HG02571 (cell line): ENCODE measurements at regions not wholly inside any gene's neighbourhood (a gene's known extent, or its start where the extent isn't known, plus 50 kb on each side); places are given as distances from the start of the nearest gene placed in this dataset.
"Not testable (repeated sequence)": the region's sequence is repeated elsewhere in the genome, so short reads cannot be mapped to it uniquely, and the experiment has no call there.

ENCODE experiments used
- ATAC-seq: cut with Tn5 transposase; IDR thresholded peaks from one replicate; pipeline ENCODE4 v1.9.1; 2021; ENCODE audit warnings: mild to moderate bottlenecking, moderate library complexity; ENCODE audit not compliant: unreplicated experiment

DNA sequence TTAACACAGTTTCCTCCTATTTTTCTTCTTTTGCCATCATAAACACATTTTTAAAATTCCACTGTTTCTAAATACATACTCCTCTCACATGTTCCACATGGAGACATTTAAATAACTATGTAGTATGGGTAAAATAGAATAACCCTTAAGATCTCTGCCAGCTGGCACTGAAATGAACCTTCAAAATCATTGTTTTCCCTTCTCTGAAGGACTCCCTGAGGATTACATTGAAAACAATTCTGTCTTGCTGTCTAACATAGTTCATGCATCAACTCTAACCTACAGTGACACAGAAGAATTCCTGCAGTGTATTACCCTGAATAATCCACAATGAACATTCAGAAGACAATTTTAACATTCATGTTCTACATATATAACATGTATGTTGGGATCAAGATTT lies 1361.8 kb upstream of the CITED2 start:
- no peak for ATAC-seq

DNA sequence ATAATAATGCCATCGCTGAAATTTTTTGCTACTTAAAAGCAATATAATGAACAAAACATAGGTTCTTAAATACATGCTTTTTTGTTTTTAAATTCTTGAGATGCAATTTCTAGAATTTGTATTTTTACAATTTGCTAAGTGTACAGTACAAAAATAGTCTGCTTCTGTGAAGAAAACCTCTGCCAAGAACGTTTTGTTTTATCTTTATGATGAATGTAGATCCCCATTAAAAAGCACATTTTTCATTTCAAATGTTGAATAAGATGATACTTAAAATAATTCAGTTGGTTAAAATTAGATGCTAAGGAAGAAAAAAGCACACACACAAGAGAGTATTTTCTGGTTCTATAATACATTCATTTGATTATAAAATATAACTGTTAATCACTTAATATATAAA lies 1358.5 kb upstream of the CITED2 start:
- ATAC-seq = no peak

GRCh38 chr6:140732155-140732554 lies 1357.7 kb upstream of the CITED2 start:
- no peak for ATAC-seq

- ATAC-seq = no peak
Measured at GRCh38 chr6:140731741-140732140, 1357.3 kb upstream of the CITED2 start.

DNA sequence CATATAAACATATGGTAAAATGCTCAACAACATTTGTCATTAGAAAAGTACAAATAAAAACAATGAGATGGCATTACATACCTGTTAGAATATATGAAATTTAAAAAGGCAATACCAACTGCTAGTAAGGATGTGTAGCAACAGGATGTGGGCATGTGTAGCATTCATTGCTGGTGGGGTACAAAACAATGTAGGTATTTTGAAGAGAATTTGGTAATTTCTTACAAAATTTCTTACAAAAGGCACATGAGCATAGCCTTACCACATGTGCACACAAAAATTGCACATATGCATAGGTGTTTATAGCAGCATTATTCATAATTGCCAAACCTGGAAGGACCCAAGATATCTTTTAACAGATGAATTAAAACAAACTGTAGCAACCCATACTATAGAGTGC lies 1355.1 kb upstream of the CITED2 start:
- no peak for ATAC-seq

GRCh38 chr6:140718021-140718420 lies 1343.6 kb upstream of the CITED2 start:
- ATAC-seq = no peak

GRCh38 chr6:140713495-140713894 lies 1339.0 kb upstream of the CITED2 start:
- ATAC-seq = no peak

DNA sequence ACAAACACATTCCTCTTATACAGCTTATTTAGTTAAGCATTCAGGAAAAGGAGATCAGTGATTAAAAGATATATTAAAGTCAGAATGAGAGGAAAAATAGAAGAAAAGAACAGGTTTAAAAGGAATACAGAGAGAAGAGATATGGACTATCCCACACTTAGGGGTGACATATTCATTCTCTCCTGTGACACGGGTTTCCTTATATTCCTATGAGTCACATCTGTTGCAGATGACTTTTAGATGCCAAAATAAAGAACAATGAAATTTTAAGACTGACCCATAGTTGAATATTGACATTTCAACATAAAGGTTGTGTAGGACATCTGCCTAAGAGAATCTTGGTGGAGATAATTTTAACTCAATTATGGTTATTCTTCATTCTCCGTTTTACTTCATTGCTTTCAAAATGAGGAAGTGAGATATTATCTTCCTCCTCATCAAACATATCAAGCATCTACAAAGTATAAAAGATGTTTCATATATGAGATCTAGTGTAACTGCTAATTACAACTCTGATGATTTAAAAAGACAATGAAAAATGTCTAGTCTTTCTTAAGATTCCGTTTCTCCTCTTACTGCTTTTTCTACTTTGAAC lies 1336.7 kb upstream of the CITED2 start:
- no peak for ATAC-seq

DNA sequence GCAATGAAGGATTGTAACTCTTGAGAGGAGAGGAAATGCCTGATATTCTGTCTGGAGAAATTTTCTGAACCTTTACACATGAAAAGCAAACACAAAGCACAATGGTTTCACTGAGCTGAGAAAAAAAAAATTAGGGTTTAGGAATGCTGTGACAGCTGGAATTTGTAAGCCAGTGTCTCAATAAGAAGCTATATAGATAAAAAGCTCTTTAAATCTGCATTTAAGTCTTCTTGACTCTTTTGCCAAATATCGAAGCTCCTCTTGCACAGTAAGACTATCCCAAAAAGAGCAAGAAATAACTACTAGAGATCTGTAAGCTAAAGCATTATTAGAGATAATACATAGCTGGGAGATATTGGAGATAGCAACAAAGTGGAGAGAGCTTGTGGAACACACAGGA lies 1334.0 kb upstream of the CITED2 start:
- ATAC-seq = no peak

GRCh38 chr6:140704008-140704407 lies 1329.6 kb upstream of the CITED2 start:
- not testable (repeated sequence) for ATAC-seq

DNA sequence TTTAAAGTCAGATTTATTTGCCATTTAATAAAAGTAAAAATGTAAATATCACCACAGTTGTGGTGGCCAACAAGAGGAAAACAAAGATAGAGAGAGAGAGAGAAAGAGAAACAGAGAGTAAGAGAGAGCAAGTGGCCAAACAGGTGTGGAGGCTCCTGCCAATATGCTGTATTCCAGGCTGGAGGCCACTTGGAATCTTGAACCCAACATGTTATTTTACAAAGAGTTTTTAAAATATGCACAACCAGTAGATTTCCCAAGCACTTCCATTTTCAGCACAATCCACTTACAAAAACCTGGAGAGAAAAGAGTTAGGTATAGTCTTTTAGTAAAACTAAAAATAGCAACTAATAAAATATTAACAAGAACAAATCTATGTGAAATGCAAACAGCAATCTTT lies 1323.1 kb upstream of the CITED2 start:
- no peak for ATAC-seq

DNA sequence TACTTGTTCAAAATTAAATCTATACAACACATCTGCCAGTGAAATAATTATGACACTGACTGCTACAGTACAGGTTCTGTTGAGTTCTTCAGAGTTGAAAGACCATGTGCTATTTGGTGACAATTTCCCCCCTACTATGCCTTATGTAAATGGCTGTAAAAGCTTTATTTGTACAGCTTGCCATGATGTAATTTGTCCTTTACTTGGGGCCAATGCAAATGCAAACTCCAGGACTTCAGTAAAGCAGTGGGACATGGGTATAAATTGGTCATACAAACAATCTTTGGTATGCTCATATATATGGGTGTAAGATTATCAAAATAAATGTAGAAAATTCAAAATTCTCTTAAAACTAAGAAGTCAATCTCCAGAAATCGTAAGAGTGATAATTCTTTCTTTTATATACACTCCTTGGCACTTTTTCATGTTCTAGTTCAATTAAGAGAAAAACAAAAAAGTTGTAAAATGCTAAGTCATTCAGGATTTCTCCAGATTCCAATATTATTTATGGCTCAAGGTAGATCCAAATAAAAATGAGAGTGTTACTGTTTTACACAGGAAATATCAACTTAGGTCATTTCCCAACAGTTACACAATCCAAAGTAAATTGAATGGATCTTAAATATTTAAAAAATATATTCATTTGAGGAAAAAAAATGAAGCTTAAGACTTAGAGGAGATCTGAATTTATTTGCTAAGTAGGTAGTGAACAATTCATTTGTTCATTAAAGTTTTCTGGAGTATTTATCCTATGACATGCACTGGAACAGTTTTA lies 1310.5 kb upstream of the CITED2 start:
- no peak for ATAC-seq

DNA sequence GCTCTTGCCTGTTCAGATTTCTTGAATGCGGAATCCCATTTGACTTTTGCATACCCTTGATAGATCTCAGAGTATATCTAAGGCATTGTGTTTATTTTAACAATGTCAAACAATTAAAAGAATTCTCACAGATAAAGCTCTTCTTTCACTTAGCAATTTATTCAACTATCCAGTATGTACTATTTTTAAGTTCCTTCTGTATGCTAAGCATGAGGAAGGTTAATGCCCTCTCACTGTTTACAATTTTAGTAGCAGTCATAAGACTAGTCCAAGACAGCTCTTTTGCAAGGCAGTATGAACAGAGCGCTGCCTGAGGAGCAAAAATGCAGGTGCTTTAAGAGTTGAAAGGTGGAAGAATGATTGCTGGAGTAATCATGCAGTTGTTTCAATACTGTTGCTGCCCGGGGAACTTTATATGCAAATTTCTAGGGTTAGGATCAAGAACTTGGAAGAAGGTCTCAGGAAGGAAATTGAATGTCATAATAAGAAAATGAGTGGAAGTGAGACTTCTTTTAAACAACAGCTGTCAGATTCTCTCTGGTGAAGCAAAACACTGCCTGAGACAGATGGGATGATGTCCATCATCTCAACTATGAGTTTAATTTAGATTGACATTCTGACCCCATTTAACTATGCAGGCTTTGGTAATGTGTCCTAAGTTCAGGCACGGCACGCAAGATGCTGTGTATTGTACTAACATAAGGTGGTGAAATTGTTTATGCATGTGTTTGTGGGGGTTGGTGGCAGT lies 1303.5 kb upstream of the CITED2 start:
- ATAC-seq = no peak

GRCh38 chr6:140671926-140672325 lies 1297.5 kb upstream of the CITED2 start:
- no peak for ATAC-seq

DNA sequence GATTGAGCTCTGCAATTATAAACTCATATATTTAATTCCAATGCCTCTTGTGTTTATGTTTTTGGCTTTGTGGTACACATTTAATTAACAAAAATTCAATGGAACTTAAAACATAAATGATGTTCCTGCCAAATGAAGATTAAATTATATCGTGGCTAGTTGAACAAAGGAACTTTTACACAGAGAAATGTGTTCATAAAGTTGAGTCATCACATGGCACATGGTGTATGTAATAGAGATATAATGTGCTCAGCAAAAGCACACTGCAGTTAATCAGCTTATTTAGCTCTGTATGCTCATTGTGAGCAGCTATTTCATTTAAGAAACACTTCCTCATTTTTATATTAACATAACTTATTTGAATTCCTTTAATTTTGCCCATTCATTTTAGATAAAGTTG lies 1295.6 kb upstream of the CITED2 start:
- no peak for ATAC-seq

- no peak for ATAC-seq
Measured at GRCh38 chr6:140669321-140669720, 1294.9 kb upstream of the CITED2 start.

DNA sequence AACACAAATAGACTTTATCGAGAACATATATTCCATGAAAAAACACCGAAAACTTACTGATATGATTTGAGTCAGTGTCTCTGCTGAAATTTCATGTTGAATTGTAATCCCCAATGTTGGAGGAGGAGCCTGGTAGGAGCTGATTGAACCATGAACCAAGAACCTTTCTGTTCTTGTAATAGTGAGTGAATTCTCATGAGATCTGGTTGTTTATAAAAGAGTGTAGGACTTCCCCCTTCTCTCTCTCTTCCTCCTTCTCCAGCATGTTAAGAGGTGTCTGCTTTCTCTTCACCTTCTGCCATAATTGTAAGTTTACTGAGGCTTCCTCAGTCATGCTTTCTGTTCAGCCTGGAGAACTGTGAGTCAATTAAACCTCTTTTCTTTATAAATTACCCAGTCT lies 1289.3 kb upstream of the CITED2 start:
- ATAC-seq = no peak

DNA sequence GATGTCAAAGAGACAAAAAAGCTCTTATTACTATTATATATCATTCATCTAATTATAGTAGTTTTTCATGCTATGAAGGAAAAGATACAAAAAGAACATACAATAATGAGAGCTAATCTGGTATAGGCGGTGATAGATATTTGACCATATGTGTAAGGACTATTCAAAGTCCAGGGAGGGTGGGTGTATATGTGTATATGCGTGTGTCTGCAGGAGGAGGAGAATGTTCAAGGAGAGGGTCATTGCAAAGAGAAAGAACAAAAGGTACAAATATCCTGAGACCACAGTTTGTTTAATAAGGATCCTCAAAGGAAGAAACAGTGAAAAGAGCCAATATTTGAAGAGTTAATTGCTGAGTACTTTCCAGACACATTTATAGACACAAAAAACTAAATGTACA lies 1288.6 kb upstream of the CITED2 start:
- ATAC-seq = no peak

DNA sequence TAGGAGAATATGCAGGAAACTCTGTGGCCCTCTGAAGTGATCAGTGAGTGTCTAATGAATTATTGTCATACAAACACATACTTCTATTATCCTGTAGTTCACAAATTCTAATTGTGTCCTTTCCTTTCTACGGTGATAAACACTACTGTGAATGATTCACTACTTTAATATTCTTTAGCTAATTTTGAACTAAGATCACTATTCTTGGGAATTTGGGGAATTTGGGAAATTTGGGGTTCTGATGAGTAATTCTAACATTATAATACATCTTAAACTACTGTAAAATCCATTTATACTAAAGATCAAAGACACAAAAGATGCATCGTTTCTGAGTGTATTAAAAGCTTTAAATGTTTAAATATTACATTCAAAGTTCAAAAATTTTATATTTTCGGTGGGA lies 1287.2 kb upstream of the CITED2 start:
- ATAC-seq = no peak

DNA sequence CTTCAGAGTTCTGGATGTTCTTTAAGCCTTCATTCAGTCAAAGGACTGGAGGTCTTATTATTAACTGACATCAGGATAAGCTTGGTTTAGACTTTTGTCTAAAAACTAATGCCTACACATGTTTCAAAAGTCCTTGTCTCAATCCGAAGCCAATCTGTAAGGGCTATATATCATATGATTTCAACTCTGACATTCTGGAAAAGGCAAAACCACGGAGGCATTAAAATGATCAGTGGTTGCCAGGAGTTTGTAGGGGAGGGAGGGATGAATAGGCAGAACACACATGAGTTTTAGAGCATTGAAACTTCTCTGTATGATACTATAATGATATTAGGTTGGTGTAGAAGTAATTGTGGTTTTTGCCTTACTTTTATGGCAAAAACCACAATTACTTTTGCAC lies 1285.8 kb upstream of the CITED2 start:
- no peak for ATAC-seq

GRCh38 chr6:140653972-140654371 lies 1279.5 kb upstream of the CITED2 start:
- no peak for ATAC-seq

DNA sequence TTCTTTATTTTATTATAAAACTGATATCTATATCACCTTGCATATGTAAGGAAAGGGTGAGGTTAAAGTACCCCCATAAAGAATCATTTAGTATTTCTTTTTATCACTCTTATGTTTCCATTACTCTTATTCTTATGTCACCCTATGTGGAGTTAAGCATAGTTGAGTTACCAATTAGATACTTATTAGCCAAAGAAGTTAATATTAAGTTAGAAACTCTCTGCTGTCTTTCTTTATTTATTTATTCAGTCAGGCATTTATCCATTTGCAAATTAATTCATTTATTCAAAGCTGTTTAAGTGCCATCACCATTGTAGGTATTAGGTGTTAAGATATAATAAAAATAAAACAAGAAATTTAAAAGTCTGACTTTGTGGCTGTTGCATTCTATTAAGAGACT lies 1279.1 kb upstream of the CITED2 start:
- ATAC-seq = no peak
